Osteoblast (primary cell): ENCODE measurements at regions not wholly inside any gene's neighbourhood (a gene's known extent, or its start where the extent isn't known, plus 50 kb on each side); places are given as distances from the start of the nearest gene placed in this dataset.

Source experiments
- DNase-seq: peaks from one replicate; pipeline ENCODE4 v3.0.0; 2011; ENCODE audit warnings: low spot score, mixed read lengths; ENCODE audit not compliant: insufficient read length; ENCODE audit errors: missing footprints
- H2AFZ ChIP-seq: 2 replicates; pipeline ENCODE4 v1.6.0; 2011; ENCODE audit warnings: mild to moderate bottlenecking, low read length
- H3K27ac ChIP-seq: 2 replicates; pipeline ENCODE4 v1.5.1; 2011; ENCODE audit warnings: mild to moderate bottlenecking, low read depth, low read length, moderate library complexity
- H3K27me3 ChIP-seq: 2 replicates; pipeline ENCODE4 v1.6.0; 2012; ENCODE audit warnings: mild to moderate bottlenecking, control low read depth, inconsistent platforms, low read length, moderate library complexity; ENCODE audit not compliant: insufficient read depth
- H3K36me3 ChIP-seq: 2 replicates; pipeline ENCODE4 v1.5.1; 2011; ENCODE audit warnings: mild to moderate bottlenecking, low read length, control low read depth, moderate library complexity; ENCODE audit not compliant: insufficient read depth
- H3K4me1 ChIP-seq: 2 replicates; pipeline ENCODE4 v1.5.1; 2011; ENCODE audit warnings: mild to moderate bottlenecking, low read length, control low read depth, moderate library complexity; ENCODE audit not compliant: insufficient read depth
- H3K4me2 ChIP-seq: 2 replicates; pipeline ENCODE4 v1.6.0; 2011; ENCODE audit warnings: mild to moderate bottlenecking, low read length; ENCODE audit not compliant: insufficient read depth
- H3K4me3 ChIP-seq: fragments of 200-600 bp; sonication (generic); 3 replicates; pipeline ENCODE4 v1.5.1; 2012; ENCODE audit warnings: mild to moderate bottlenecking, low read length, inconsistent platforms; ENCODE audit not compliant: insufficient read depth
- H3K79me2 ChIP-seq: 2 replicates; pipeline ENCODE4 v1.6.0; 2012; ENCODE audit warnings: mild to moderate bottlenecking, low read length, control low read depth, inconsistent platforms; ENCODE audit not compliant: insufficient read depth
- H3K9me3 ChIP-seq: 2 replicates; pipeline ENCODE4 v1.5.1; 2011; ENCODE audit warnings: low read depth, low read length, control low read depth
- H4K20me1 ChIP-seq: 2 replicates; pipeline ENCODE4 v1.6.0; 2012; ENCODE audit warnings: mild to moderate bottlenecking, low read length, control low read depth; ENCODE audit not compliant: insufficient read depth
- CTCF ChIP-seq: IDR thresholded peaks from 2 replicates; pipeline ENCODE4 v1.5.1; 2011; ENCODE audit warnings: mild to moderate bottlenecking, low read depth, low read length, moderate library complexity; ENCODE audit errors: extremely low read depth

DNA sequence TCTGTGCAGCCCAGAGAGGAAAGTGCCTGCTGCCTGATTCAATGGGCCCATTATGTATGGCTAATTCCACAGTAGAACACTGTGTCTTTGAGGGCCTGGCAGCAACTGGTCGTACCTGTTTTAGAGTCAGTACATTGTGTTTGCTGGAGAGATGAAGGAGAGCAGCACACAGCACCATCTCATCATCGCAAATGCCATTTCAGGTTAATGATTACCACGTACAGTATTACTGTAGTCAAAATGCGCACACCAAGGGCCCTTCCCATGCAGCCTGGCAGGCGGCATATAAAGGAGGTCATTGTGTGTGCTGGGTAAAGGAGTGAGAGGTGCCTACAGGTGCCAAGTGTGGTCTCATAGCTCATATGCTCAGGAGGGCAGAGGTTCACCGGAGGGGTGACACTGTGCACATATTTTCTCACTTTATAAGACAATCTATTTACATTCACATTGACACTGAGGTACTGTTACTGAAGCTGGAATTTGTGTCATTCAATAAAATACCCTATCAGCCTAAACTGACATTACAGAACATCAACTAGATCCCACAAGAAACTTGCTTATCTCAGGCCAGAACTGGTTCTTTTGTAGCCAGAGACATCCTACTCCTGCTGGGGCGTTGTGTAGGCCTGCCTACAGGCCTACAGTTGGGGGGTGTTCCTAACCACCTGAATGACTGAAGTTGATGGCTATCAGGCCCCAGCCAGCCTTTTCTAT lies 90.4 kb downstream of the APIP start:
- no peak overlapping the region for H3K4me2 ChIP-seq
- no peaks in the 10 kb centered on the region for H3K9me3 ChIP-seq
- no peak for TF ChIP-seq CTCF
- H3K27ac ChIP-seq, result no peak overlapping the region
- peak; percentile 6 for DNase-seq
- no peak overlapping the region for H3K4me3 ChIP-seq
- no peak overlapping the region for H2AFZ ChIP-seq
- H3K79me2 ChIP-seq, result no peaks in the 10 kb centered on the region
- H3K4me1 ChIP-seq, result no peaks in the 10 kb centered on the region
- peaks cover 43% of the 10 kb centered on the region for H3K27me3 ChIP-seq
- no peaks in the 10 kb centered on the region for H4K20me1 ChIP-seq
- no peaks in the 10 kb centered on the region for H3K36me3 ChIP-seq

- no peak overlapping the region for H2AFZ ChIP-seq
- no peak overlapping the region for H3K4me3 ChIP-seq
- DNase-seq, result no peak
- H4K20me1 ChIP-seq, result no peaks in the 10 kb centered on the region
- H3K4me1 ChIP-seq, result no peaks in the 10 kb centered on the region
- H3K79me2 ChIP-seq, result no peaks in the 10 kb centered on the region
- no peak overlapping the region for H3K27ac ChIP-seq
- no peaks in the 10 kb centered on the region for H3K9me3 ChIP-seq
- H3K4me2 ChIP-seq, result no peak overlapping the region
- peaks cover 43% of the 10 kb centered on the region for H3K27me3 ChIP-seq
- H3K36me3 ChIP-seq, result no peaks in the 10 kb centered on the region
- no peak for TF ChIP-seq CTCF
These were observed 90.9 kb downstream of the APIP start for GRCh38 chr11:34825315-34825669.

- TF ChIP-seq CTCF, result no peak
- Histone ChIP-seq H2AFZ (no peak overlapping the region), H3K27me3 (peaks cover 42% of the 10 kb centered on the region), H3K36me3 (no peaks in the 10 kb centered on the region), H3K79me2 (no peaks in the 10 kb centered on the region), H3K4me3 (no peak overlapping the region), H3K4me1 (no peaks in the 10 kb centered on the region), H3K27ac (no peak overlapping the region), H4K20me1 (no peaks in the 10 kb centered on the region), H3K9me3 (no peaks in the 10 kb centered on the region), H3K4me2 (no peak overlapping the region)
- no peak for DNase-seq
These were observed 91.8 kb downstream of the APIP start for GRCh38 chr11:34824425-34824824.

DNA sequence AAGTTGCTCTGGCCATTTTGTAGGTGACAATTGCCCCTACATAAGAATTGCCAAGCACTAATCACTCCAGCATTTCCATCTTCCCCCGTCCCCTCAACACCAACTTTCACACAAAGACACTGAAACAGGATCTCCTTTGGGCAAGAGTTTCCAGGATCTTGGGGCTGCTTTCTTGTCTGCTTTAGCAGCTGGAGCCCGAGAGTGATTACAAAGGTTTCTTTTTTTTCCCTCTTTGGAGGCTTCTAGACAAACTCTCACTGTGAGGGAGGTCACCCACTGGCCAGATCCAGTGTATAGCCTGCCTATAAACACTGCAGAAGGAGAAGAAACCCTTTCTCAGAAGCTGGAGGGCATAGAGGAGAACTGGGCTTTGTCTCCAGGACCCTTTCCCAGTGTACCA lies 92.5 kb downstream of the APIP start:
- Histone ChIP-seq H2AFZ (no peak overlapping the region), H3K9me3 (no peaks in the 10 kb centered on the region), H3K79me2 (no peaks in the 10 kb centered on the region), H3K27me3 (peaks cover 38% of the 10 kb centered on the region), H4K20me1 (no peaks in the 10 kb centered on the region), H3K4me3 (no peak overlapping the region), H3K36me3 (no peaks in the 10 kb centered on the region), H3K4me1 (no peaks in the 10 kb centered on the region), H3K27ac (no peak overlapping the region), H3K4me2 (no peak overlapping the region)
- TF ChIP-seq CTCF, result no peak
- DNase-seq, result no peak
